ENCODE measurements at regions not wholly inside any gene's neighbourhood (a gene's known extent, or its start where the extent isn't known, plus 50 kb on each side); places are given as distances from the start of the nearest gene placed in this dataset.

GRCh38 chr14:76958020-76958979 lies 70.2 kb downstream of the IRF2BPL start:
- TF ChIP-seq, protein P1, sequence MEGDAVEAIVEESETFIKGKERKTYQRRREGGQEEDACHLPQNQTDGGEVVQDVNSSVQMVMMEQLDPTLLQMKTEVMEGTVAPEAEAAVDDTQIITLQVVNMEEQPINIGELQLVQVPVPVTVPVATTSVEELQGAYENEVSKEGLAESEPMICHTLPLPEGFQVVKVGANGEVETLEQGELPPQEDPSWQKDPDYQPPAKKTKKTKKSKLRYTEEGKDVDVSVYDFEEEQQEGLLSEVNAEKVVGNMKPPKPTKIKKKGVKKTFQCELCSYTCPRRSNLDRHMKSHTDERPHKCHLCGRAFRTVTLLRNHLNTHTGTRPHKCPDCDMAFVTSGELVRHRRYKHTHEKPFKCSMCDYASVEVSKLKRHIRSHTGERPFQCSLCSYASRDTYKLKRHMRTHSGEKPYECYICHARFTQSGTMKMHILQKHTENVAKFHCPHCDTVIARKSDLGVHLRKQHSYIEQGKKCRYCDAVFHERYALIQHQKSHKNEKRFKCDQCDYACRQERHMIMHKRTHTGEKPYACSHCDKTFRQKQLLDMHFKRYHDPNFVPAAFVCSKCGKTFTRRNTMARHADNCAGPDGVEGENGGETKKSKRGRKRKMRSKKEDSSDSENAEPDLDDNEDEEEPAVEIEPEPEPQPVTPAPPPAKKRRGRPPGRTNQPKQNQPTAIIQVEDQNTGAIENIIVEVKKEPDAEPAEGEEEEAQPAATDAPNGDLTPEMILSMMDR (IDR thresholded peaks at IDR 0.05 in 4 of 5, conservative IDR thresholded peaks at IDR 0.05 in 1 of 5) = no peak
- TF ChIP-seq POLR2A (IDR thresholded peaks at IDR 0.05) = no peak
